T47D (cell line): ENCODE measurements at regions not wholly inside any gene's neighbourhood (a gene's known extent, or its start where the extent isn't known, plus 50 kb on each side); places are given as distances from the start of the nearest gene placed in this dataset.

ENCODE experiments used
- DNase-seq, 2 experiments: peaks; one replicate each; pipeline versions ENCODE4 v3.0.0 to v3.0.0-alpha.2; 2011 to 2012; ENCODE audit warnings: low read depth in 1 of 2, low spot score in 1 of 2
- JUND ChIP-seq: IDR thresholded peaks from 2 replicates; pipeline ENCODE4 v1.6.1; 2012; ENCODE audit warnings: low read depth
- in situ Hi-C: cut with HindIII; loops from 2 replicates; pipeline ENCODE4 v1.10.0; 2016; ENCODE audit warnings: low sequenced_read_pairs, low pct_unique_long_range_greater_than_20kb

DNA sequence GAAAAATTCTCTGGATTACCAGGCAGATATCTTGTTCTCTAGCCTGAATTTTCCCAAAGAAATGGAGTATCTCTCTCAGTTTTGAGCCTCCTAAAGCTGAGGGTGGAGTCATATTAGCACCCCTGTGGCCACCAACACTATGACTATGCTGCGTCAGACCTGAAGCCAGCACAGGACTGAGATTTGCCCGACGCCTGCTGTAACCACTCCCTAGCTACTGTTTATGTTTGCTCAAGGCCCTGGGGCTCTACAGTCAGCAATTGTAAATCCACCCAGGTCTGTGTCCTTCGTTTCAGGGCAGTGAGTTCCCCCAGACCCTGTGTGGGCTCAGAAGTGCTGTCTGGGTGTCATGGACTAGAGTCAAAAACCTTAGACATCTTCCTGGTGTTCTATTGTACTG, 61.4 kb downstream of the ZXDA start:
- in situ Hi-C loops, result no loop called here
- no peak for DNase-seq
- TF ChIP-seq JUND, result no peak

DNA sequence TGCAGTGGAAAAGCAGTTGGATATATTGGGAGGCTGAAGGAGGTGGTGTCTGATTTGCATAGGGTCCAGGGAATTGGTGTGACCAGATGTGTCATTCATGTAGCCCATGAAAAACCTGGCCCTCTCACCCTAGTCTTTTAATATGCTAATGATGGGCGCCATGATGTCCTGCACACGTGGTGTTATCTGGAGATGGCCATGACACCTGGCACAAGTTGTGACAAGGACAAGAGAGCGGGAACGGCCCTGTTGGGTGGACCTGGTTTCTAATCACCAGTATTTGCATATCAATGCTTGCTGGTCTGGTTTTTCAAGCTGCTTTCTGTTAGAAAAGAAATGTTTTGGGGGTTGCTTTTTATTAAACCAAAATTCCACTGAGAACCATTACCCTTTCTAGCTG, 87.4 kb downstream of the ZXDA start:
- in situ Hi-C loops, result no loop called here
- TF ChIP-seq JUND, result no peak
- no peak for DNase-seq

DNA sequence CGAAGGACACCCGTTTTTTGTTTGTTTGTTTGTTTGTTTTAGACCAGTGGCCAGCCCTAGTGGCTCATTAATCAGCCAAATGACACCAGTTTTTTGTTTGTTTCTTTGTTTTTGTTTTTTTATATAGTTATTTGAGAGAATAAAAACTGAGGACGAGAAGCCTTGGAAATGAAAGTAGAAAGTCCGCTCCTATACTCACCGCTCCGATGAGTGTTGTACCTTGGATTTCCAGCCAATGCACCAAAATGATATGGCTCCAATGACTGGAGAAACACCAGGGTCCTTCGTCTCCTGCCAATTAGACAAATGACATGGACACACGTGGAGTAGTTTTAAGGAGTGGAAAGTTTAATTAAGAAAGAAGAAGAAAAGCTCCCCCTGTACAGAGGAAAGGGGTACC, 87.9 kb downstream of the ZXDA start:
- no peak for DNase-seq
- in situ Hi-C loops, result no loop called here
- TF ChIP-seq JUND, result no peak

DNA sequence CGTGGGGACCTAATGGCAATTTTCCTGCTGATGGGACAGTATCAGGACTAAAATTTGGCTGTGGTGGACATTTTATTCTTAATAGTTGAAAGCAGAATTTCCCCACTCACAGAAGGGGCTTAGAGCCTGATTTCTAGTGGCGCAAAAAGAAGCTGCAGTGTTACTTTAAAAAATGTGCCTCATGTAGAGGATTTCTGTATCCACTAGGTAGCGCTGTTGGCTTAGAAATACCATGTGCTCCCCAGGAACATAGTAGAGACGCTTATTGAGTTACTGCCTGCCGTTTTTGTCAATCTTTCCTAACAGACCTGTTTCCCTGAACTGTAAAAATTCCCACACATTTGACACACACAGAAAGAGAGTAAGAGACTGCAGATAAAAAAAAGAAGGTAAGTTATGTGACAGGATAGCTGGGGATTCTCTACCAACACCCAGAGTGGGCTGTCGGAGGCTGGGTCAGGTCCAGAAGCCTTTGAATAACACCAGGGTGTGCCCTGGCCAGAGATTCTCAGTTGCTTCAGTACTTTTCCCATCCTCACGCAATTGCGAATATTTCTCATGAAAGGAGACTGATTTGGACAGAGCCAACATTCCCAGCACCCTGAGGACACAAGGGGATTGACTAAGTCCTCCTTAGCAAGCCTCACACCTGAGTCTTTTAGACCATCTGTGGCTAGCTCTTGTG, 88.4 kb downstream of the ZXDA start:
- in situ Hi-C loops, result no loop called here

DNA sequence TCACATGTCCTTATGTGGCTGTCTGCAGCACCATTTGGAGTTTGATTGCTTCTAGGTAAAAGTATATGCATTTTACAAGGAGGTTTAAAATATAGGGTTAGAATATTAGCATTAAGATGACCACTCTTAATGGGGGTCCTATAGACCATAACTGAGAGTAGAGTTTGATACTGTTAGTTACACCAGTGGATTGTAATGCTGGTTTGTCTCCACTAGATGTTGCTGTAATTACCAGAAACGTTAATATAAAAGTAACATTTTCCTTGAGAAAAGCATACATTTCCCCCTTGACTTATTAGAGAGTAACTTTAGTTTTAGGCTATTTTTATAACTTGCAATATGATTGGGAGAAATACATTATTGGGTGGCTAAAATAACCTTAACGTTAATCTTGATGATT, 93.0 kb downstream of the ZXDA start:
- peak in 1 of 2 experiments; percentile 2 for DNase-seq
- in situ Hi-C loops, result no loop called here
- TF ChIP-seq JUND, result no peak

More for the DNA sequence above, 88.4 kb downstream of the ZXDA start:
- TF ChIP-seq JUND, result no peak
- peak; percentile 16 to 83 for DNase-seq

DNA sequence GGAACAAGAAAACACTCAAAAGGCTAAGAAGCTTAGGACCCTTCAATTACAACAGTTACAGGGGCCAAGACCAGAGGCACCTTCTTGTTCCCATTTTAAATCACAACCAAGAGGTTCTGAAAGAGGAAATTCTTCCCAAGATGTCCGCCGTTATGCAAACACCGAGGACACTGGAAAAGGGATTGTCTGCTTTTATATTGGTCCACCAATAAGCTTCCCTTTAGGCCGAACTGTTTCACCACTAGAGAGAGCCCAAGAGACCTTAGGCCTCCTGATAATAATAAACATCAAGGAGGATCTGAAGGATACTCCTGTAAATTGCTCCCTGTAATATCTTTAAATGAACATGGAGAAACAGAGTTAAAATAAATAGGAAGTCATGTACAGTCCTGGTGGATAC, 92.6 kb upstream of the NLRP2B start:
- in situ Hi-C loops, result no loop called here
- peak in 1 of 2 experiments; percentile 0 for DNase-seq
- no peak for TF ChIP-seq JUND

DNA sequence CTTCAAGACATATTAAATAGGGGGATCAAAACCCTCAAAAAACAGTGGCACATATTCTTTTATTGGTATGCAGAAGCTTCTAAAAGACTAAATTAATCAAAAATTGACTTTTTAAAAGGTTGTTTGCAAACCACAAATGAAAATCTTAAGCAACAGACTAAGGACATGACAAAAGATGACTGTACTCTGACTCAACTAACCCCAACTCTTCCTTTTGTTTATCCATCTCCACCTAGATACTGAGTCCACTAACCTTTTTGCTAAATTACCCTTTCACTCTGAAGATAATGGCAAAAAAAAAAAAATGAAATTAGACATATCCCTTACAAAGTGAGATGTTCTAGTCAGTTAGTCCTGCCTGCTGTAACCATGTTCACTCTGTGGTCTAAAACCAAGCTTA, 91.6 kb upstream of the NLRP2B start:
- DNase-seq, result no peak
- no peak for TF ChIP-seq JUND
- in situ Hi-C loops, result no loop called here

DNA sequence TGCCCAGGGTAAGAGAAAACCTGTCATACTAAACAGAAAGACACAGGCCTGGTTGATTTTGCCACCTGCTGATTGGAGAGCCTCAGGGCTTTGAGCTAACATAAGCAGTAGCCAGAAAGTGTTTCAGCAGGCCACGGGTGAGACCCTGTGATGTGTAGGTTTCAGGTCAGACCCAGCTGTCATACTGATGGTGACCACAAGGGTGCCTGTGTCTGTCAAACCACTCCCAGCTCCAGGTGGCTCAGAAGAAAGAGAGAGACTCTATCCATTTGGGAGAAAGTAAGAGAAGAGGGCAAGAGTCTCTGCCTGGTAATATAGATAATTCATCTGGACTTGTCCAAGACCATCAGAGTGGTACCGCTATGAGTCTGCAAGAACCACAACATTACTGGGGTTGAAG, 72.8 kb upstream of the NLRP2B start:
- no peak for DNase-seq
- in situ Hi-C loops, result no loop called here
- no peak for TF ChIP-seq JUND

DNA sequence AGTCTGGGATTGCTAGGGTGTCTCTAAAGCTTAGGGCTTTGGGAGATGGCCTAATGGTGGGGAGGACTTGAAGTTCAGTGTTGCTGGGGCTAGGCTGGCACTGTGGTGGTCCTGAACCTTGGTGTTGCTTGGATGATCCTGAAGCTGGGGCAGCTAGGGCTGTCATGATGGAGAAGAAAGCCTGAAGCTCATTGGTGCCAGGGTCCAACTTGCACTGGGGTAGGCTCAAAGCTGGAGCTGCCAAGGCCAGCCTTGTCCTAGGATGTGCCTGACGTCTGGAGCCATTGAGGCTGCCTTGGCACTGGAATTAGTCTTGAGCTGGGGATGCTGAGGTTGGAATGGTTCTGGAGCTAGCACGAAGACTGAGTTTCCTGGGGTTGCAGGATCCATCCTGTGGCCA, 61.0 kb upstream of the NLRP2B start:
- DNase-seq, result no peak
- no peak for TF ChIP-seq JUND
- in situ Hi-C loops, result no loop called here

DNA sequence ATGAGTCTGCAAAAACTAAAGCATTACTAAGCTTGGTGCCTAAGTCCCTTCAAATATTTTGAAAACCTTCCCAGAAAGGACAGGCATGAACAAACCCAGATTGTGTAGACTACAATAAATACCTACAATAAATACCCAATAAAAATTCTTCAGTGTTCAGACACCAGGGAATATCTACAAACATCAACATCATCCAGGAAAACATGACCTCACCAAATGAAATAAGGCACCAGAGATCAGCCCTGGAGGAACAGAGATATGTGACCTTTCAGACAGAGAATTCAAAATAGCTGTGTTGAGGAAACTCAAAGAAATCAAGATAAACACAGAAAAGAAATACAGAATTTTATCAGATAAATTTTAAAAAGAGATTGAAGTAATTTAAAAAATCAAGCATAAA, 57.8 kb upstream of the NLRP2B start:
- no peak for DNase-seq
- in situ Hi-C loops, result no loop called here
- no peak for TF ChIP-seq JUND
